ENCODE measurements at regions not wholly inside any gene's neighbourhood (a gene's known extent, or its start where the extent isn't known, plus 50 kb on each side); places are given as distances from the start of the nearest gene placed in this dataset.

GRCh38 chr1:48057249-48057648 lies 60.1 kb upstream of the TRABD2B start:
- TF ChIP-seq, protein P1, sequence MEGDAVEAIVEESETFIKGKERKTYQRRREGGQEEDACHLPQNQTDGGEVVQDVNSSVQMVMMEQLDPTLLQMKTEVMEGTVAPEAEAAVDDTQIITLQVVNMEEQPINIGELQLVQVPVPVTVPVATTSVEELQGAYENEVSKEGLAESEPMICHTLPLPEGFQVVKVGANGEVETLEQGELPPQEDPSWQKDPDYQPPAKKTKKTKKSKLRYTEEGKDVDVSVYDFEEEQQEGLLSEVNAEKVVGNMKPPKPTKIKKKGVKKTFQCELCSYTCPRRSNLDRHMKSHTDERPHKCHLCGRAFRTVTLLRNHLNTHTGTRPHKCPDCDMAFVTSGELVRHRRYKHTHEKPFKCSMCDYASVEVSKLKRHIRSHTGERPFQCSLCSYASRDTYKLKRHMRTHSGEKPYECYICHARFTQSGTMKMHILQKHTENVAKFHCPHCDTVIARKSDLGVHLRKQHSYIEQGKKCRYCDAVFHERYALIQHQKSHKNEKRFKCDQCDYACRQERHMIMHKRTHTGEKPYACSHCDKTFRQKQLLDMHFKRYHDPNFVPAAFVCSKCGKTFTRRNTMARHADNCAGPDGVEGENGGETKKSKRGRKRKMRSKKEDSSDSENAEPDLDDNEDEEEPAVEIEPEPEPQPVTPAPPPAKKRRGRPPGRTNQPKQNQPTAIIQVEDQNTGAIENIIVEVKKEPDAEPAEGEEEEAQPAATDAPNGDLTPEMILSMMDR (IDR thresholded peaks at IDR 0.05), result no peak
- no peak for TF ChIP-seq EZH2 (IDR thresholded peaks at IDR 0.05; ENCODE audit: borderline replicate concordance, insufficient read depth, low read depth, low read length, poor library complexity, severe bottlenecking)
